ENCODE measurements at regions not wholly inside any gene's neighbourhood (a gene's known extent, or its start where the extent isn't known, plus 50 kb on each side); places are given as distances from the start of the nearest gene placed in this dataset.
"Not testable (repeated sequence)": the region's sequence is repeated elsewhere in the genome, so short reads cannot be mapped to it uniquely, and the experiment has no call there.

GRCh38 chr3:67232642-67233041, 234.5 kb downstream of the KBTBD8 start:
- Mint-ChIP-seq H3K9me3 (ENCODE audit: insufficient read depth) (no peaks in the 10 kb centered on the region), H3K36me3 (ENCODE audit: low read depth) (no peaks in the 10 kb centered on the region), H3K27me3 (ENCODE audit: low read depth) (no peaks in the 10 kb centered on the region), H3K4me1 (ENCODE audit: low read depth) (no peaks in the 10 kb centered on the region), H3K4me3 (no peak overlapping the region), H3K27ac (no peak overlapping the region)
- CTCF ChIA-PET: no interaction called here
- DNase-seq (no peak), ATAC-seq (no peak)
- POLR2A ChIA-PET: no interaction called here

DNA sequence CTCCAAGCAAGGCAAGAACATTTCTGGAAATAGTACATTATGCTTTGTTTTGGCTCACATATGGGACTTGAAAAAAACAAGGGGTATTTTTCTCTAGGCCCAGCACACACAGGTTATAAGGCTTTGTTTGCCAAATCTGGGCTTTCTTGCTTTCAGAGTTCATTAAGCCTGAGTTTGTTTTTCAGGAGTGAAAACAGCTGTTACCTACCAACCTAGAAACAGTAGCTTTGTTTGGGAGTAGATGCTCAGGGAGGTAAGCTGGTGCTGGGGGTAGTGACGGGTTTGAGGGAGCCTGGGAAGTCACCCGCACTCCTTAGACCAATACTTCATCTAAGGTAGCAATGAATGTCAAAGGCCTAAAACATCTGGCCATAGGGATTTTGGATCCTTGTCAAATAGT, 241.2 kb downstream of the KBTBD8 start:
- no peaks in the 10 kb centered on the region for H3K4me1 Mint-ChIP-seq (ENCODE audit: low read depth)
- POLR2A ChIA-PET: no interaction called here
- H3K4me3 Mint-ChIP-seq: no peak overlapping the region
- H3K27me3 Mint-ChIP-seq (ENCODE audit: low read depth): peaks cover 4% of the 10 kb centered on the region
- DNase-seq (no peak), ATAC-seq (no peak)
- CTCF ChIA-PET: no interaction called here
- H3K27ac Mint-ChIP-seq: no peak overlapping the region
- no peaks in the 10 kb centered on the region for H3K9me3 Mint-ChIP-seq (ENCODE audit: insufficient read depth)
- H3K36me3 Mint-ChIP-seq (ENCODE audit: low read depth): no peaks in the 10 kb centered on the region

DNA sequence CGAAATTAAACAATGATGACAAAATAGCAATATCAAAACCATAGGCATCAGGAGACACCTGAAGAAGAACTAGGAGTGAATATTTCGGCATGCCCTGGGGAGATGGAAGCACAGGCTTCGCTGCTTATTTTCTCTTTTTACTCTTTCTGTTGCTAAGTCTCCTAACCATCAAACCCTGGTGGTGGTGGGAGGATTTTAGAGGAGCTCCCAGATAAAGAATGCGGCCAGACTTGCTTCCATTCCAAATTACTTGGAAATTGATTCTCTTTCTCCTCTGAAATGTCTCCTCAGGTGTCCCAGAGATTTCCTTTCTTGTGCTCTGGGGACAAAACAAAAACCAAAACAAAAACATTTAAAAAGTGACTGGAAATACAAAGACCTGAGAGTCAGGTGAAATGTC, 243.0 kb downstream of the KBTBD8 start:
- ChIA-PET POLR2A (no interaction called here), CTCF (no interaction called here)
- Mint-ChIP-seq H3K27me3 (ENCODE audit: low read depth) (peaks cover 4% of the 10 kb centered on the region), H3K27ac (no peak overlapping the region), H3K9me3 (ENCODE audit: insufficient read depth) (no peaks in the 10 kb centered on the region), H3K4me1 (ENCODE audit: low read depth) (no peaks in the 10 kb centered on the region), H3K4me3 (no peak overlapping the region), H3K36me3 (ENCODE audit: low read depth) (no peaks in the 10 kb centered on the region)
- ATAC-seq (no peak), DNase-seq (no peak)

GRCh38 chr3:67244130-67244529, 246.0 kb downstream of the KBTBD8 start:
- H3K27ac Mint-ChIP-seq: no peak overlapping the region
- CTCF ChIA-PET: no interaction called here
- ATAC-seq: no peak

GRCh38 chr3:67245545-67245944, 247.4 kb downstream of the KBTBD8 start:
- Mint-ChIP-seq H3K4me3 (no peak overlapping the region), H3K36me3 (ENCODE audit: low read depth) (no peaks in the 10 kb centered on the region), H3K9me3 (ENCODE audit: insufficient read depth) (no peaks in the 10 kb centered on the region), H3K27me3 (ENCODE audit: low read depth) (peaks cover 4% of the 10 kb centered on the region), H3K27ac (no peak overlapping the region), H3K4me1 (ENCODE audit: low read depth) (no peaks in the 10 kb centered on the region)
- POLR2A ChIA-PET: no interaction called here
- no peak for DNase-seq
- ATAC-seq: no peak
- CTCF ChIA-PET: no interaction called here

More at GRCh38 chr3:67244130-67244529, 246.0 kb downstream of the KBTBD8 start:
- Mint-ChIP-seq H3K27me3 (ENCODE audit: low read depth) (peaks cover 4% of the 10 kb centered on the region), H3K9me3 (ENCODE audit: insufficient read depth) (no peaks in the 10 kb centered on the region), H3K4me1 (ENCODE audit: low read depth) (no peaks in the 10 kb centered on the region), H3K4me3 (no peak overlapping the region), H3K36me3 (ENCODE audit: low read depth) (no peaks in the 10 kb centered on the region)
- no peak for DNase-seq
- POLR2A ChIA-PET: no interaction called here

DNA sequence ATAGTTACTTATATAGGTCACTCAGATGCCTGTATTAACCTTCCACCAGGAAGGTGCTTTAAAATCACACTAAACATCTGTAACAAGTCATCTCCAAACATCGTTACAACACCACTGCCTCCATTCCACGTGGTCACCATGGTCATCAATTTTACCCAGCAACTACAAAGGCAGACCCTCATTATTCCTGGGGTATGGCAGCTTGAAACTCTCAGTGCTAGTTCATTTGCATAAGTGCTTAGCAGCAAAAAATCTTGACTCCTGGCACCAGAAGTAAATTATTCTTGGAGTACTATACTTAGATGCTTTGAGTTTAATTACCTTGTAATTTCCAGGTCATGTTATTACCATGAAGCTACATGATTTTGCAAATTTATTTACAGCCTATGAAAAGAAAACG, 250.6 kb downstream of the KBTBD8 start:
- Mint-ChIP-seq H3K27me3 (ENCODE audit: low read depth) (no peaks in the 10 kb centered on the region), H3K27ac (no peak overlapping the region), H3K9me3 (ENCODE audit: insufficient read depth) (peaks cover 9% of the 10 kb centered on the region), H3K36me3 (ENCODE audit: low read depth) (no peaks in the 10 kb centered on the region), H3K4me1 (ENCODE audit: low read depth) (no peaks in the 10 kb centered on the region), H3K4me3 (no peak overlapping the region)
- DNase-seq: no peak
- no peak for ATAC-seq
- CTCF ChIA-PET: no interaction called here
- POLR2A ChIA-PET: no interaction called here

DNA sequence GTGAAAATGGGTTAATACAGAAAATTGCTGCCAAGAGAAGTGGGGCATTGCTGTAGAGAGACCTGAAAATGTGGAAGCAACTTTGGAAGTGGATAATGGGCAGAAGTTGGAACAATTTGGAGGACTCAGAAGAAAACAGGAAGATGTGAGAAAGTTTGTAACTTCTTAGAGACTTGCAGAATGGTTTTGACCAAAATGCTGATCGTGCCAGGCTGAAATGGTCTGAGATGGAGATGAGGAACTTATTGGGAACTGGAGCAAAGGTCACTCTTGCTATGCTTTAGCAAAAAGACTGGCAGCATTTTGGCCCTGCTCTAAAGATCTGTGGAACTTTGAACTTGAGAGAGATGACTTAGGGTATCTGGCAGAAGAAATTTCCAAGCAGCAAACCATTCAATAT, 254.8 kb downstream of the KBTBD8 start:
- H3K36me3 Mint-ChIP-seq (ENCODE audit: low read depth); H3K4me3 Mint-ChIP-seq; H3K9me3 Mint-ChIP-seq (ENCODE audit: insufficient read depth); H3K27me3 Mint-ChIP-seq (ENCODE audit: low read depth); H3K27ac Mint-ChIP-seq; H3K4me1 Mint-ChIP-seq (ENCODE audit: low read depth); POLR2A ChIA-PET; CTCF ChIA-PET; ATAC-seq; DNase-seq: not testable (repeated sequence)

GRCh38 chr3:67278015-67278618, 280.0 kb downstream of the KBTBD8 start:
- ATAC-seq (no peak), DNase-seq (no peak)
- no peaks in the 10 kb centered on the region for H3K4me1 Mint-ChIP-seq (ENCODE audit: low read depth)
- no peaks in the 10 kb centered on the region for H3K27me3 Mint-ChIP-seq (ENCODE audit: low read depth)
- ChIA-PET CTCF (no interaction called here), POLR2A (no interaction called here)
- no peak overlapping the region for H3K27ac Mint-ChIP-seq
- no peak overlapping the region for H3K4me3 Mint-ChIP-seq
- no peaks in the 10 kb centered on the region for H3K9me3 Mint-ChIP-seq (ENCODE audit: insufficient read depth)
- H3K36me3 Mint-ChIP-seq (ENCODE audit: low read depth): no peaks in the 10 kb centered on the region

GRCh38 chr3:67286586-67286985, 288.5 kb downstream of the KBTBD8 start:
- no peaks in the 10 kb centered on the region for H3K27me3 Mint-ChIP-seq (ENCODE audit: low read depth)
- no peak for DNase-seq
- no peaks in the 10 kb centered on the region for H3K4me1 Mint-ChIP-seq (ENCODE audit: low read depth)
- ChIA-PET POLR2A (no interaction called here), CTCF (no interaction called here)
- no peak overlapping the region for H3K27ac Mint-ChIP-seq
- no peak for ATAC-seq
- no peaks in the 10 kb centered on the region for H3K36me3 Mint-ChIP-seq (ENCODE audit: low read depth)
- H3K4me3 Mint-ChIP-seq: no peak overlapping the region
- H3K9me3 Mint-ChIP-seq (ENCODE audit: insufficient read depth): no peaks in the 10 kb centered on the region

GRCh38 chr3:67288466-67289106, 290.5 kb downstream of the KBTBD8 start:
- H3K4me1 Mint-ChIP-seq (ENCODE audit: low read depth): no peaks in the 10 kb centered on the region
- POLR2A ChIA-PET: no interaction called here
- CTCF ChIA-PET: no interaction called here

GRCh38 chr3:67289626-67290025, 291.5 kb downstream of the KBTBD8 start:
- Mint-ChIP-seq H3K9me3 (ENCODE audit: insufficient read depth) (no peaks in the 10 kb centered on the region), H3K4me1 (ENCODE audit: low read depth) (no peaks in the 10 kb centered on the region), H3K27ac (no peak overlapping the region), H3K27me3 (ENCODE audit: low read depth) (no peaks in the 10 kb centered on the region), H3K36me3 (ENCODE audit: low read depth) (no peaks in the 10 kb centered on the region), H3K4me3 (no peak overlapping the region)
- ATAC-seq (no peak), DNase-seq (no peak)
- ChIA-PET POLR2A (no interaction called here), CTCF (no interaction called here)

More at GRCh38 chr3:67288466-67289106, 290.5 kb downstream of the KBTBD8 start:
- ATAC-seq: no peak
- H3K27ac Mint-ChIP-seq: no peak overlapping the region
- DNase-seq: no peak
- no peaks in the 10 kb centered on the region for H3K27me3 Mint-ChIP-seq (ENCODE audit: low read depth)
- no peaks in the 10 kb centered on the region for H3K36me3 Mint-ChIP-seq (ENCODE audit: low read depth)
- H3K9me3 Mint-ChIP-seq (ENCODE audit: insufficient read depth): no peaks in the 10 kb centered on the region
- H3K4me3 Mint-ChIP-seq: no peak overlapping the region

DNA sequence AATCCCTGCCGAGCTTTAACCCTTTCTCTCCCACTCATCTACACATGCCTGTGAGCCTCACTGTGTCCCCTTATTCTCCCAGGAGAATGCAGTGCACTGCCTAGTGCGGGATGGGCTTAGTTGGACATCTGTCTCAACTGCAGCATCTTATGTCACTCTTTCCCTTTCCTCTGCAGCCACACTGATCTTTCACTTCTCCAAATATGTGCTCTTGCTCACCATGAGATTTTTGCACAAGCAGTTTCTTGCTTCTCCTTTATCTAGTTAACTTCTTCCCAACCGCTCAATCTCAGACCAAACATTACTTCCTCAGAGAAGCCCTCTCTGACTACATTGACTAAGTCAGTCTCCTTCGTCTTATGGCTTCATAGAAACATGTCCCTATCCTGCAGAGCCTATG, 292.3 kb downstream of the KBTBD8 start:
- H3K27me3 Mint-ChIP-seq (ENCODE audit: low read depth): no peaks in the 10 kb centered on the region
- H3K36me3 Mint-ChIP-seq (ENCODE audit: low read depth): no peaks in the 10 kb centered on the region
- no peaks in the 10 kb centered on the region for H3K4me1 Mint-ChIP-seq (ENCODE audit: low read depth)
- no peak overlapping the region for H3K27ac Mint-ChIP-seq
- ChIA-PET POLR2A (no interaction called here), CTCF (no interaction called here)
- DNase-seq: no peak
- no peak for ATAC-seq
- no peaks in the 10 kb centered on the region for H3K9me3 Mint-ChIP-seq (ENCODE audit: insufficient read depth)
- no peak overlapping the region for H3K4me3 Mint-ChIP-seq
